Upper lobe of left lung (tissue), 4 donors: ENCODE measurements at regions not wholly inside any gene's neighbourhood (a gene's known extent, or its start where the extent isn't known, plus 50 kb on each side); places are given as distances from the start of the nearest gene placed in this dataset.

Experiments
- CTCF ChIP-seq, 6 experiments: fragments of 450-650 bp in 4 of 6; fragments of 200-600 bp in 2 of 6; sonication (generic) in 2 of 6; IDR thresholded peaks; one replicate each; pipeline ENCODE4 v1.5.1; 2016 to 2019; ENCODE audit warnings: antibody characterized with exemption in 6 of 6
- EP300 ChIP-seq, 4 donors: sonication (generic); formaldehyde crosslinking; IDR thresholded peaks; one replicate each; pipeline ENCODE4 v1.5.1; 2017; ENCODE audit warnings: antibody characterized with exemption in 4 of 4, control low read depth in 2 of 4
- POLR2A ChIP-seq, 4 donors: fragments of 450-650 bp; IDR thresholded peaks; one replicate each; pipeline ENCODE4 v1.5.1; 2016 to 2017; ENCODE audit warnings: antibody characterized with exemption in 4 of 4, mild to moderate bottlenecking in 2 of 4
- POLR2AphosphoS5 ChIP-seq, 2 donors: sonication (generic); formaldehyde crosslinking; IDR thresholded peaks; one replicate each; pipeline ENCODE4 v1.5.1; 2017; ENCODE audit warnings: antibody characterized with exemption in 2 of 2

- peak; percentile 22 to 66 (median 42) for TF ChIP-seq CTCF (IDR thresholded peaks at IDR 0.05)
- TF ChIP-seq POLR2A (IDR thresholded peaks at IDR 0.05) = no peak
- TF ChIP-seq POLR2AphosphoS5 (IDR thresholded peaks at IDR 0.05) = no peak
- TF ChIP-seq EP300 (IDR thresholded peaks at IDR 0.05) = no peak
These were observed 817.0 kb downstream of the TUSC7 start for GRCh38 chr3:117526470-117527079.
